WTC11 (cell line): ENCODE measurements at regions not wholly inside any gene's neighbourhood (a gene's known extent, or its start where the extent isn't known, plus 50 kb on each side); places are given as distances from the start of the nearest gene placed in this dataset.
A peak's percentile ranks its signal among the peaks of the same experiment; 100 is the strongest.

Experiments
- ATAC-seq: fragments of 200-7000 bp; cut with Tn5 transposase; 2 replicates; pipeline ENCODE4 v1.10.0; 2021; ENCODE audit warnings: mild to moderate bottlenecking, moderate library complexity
- CTCF ChIA-PET: fragments of 300-600 bp; sonication (Branson Sonifier 250); formaldehyde crosslinking; loops from one replicate; lab custom pipeline; 2021; ENCODE audit warnings: antibody characterized with exemption; lab: Charles Lee
- POLR2A ChIA-PET: fragments of 350-600 bp; sonication (Branson Sonifier 250); formaldehyde crosslinking; loops from one replicate; lab custom pipeline; 2021; ENCODE audit warnings: antibody characterized with exemption; lab: Charles Lee
- DNase-seq: peaks from one replicate; pipeline ENCODE4 v3.0.0; 2021; ENCODE audit warnings: low spot score
- H3K27ac Mint-ChIP-seq: 2 replicates; pipeline ENCODE4 v1.8.0; 2021; ENCODE audit warnings: mixed read lengths
- H3K27me3 Mint-ChIP-seq: 2 replicates; pipeline ENCODE4 v1.8.0; 2021; ENCODE audit warnings: low read depth, mild to moderate bottlenecking, moderate library complexity, mixed read lengths
- H3K36me3 Mint-ChIP-seq: 2 replicates; pipeline ENCODE4 v1.8.0; 2021; ENCODE audit warnings: mixed read lengths
- H3K4me1 Mint-ChIP-seq: 2 replicates; pipeline ENCODE4 v1.8.0; 2022; ENCODE audit warnings: mixed read lengths
- H3K4me3 Mint-ChIP-seq: 2 replicates; pipeline ENCODE4 v1.8.0; 2021; ENCODE audit warnings: mild to moderate bottlenecking, moderate library complexity, mixed read lengths
- H3K9me3 Mint-ChIP-seq: 2 replicates; pipeline ENCODE4 v1.8.0; 2021; ENCODE audit warnings: mixed read lengths
- ATF1 ChIP-seq: sonication (generic); formaldehyde crosslinking; IDR thresholded peaks from 2 replicates; pipeline ENCODE4 v1.8.1; 2023; ENCODE audit warnings: mild to moderate bottlenecking, moderate library complexity, missing genetic modification reagents
- CBFB ChIP-seq: sonication (generic); formaldehyde crosslinking; IDR thresholded peaks from 2 replicates; pipeline ENCODE4 v1.8.1; 2022; ENCODE audit warnings: mild to moderate bottlenecking, low read depth, missing genetic modification reagents
- CREM ChIP-seq: sonication (generic); formaldehyde crosslinking; IDR thresholded peaks from 2 replicates; pipeline ENCODE4 v1.8.1; 2022; ENCODE audit warnings: mild to moderate bottlenecking, missing genetic modification reagents, moderate library complexity
- FOXJ3 ChIP-seq: sonication (generic); formaldehyde crosslinking; IDR thresholded peaks from 2 replicates; pipeline ENCODE4 v1.9.0; 2021; ENCODE audit warnings: missing genetic modification reagents, mild to moderate bottlenecking, borderline replicate concordance
- GRHL2 ChIP-seq: fragments of 250-450 bp; sonication (Bioruptor Pico); IDR thresholded peaks from 2 replicates; pipeline ENCODE4 v1.8.0; 2022; ENCODE audit warnings: mild to moderate bottlenecking, moderate library complexity; ENCODE audit not compliant: insufficient replicate concordance, severe bottlenecking
- HMGA2 ChIP-seq: fragments of 250-450 bp; sonication (Bioruptor Pico); IDR thresholded peaks from 2 replicates; pipeline ENCODE4 v1.4.0; 2021; ENCODE audit warnings: mild to moderate bottlenecking, moderate library complexity
- HMGXB4 ChIP-seq: sonication (generic); formaldehyde crosslinking; IDR thresholded peaks from 2 replicates; pipeline ENCODE4 v1.8.1; 2023; ENCODE audit warnings: mild to moderate bottlenecking, moderate library complexity, missing genetic modification reagents
- MLX ChIP-seq: sonication (generic); formaldehyde crosslinking; IDR thresholded peaks from 2 replicates; pipeline ENCODE4 v1.8.1; 2023; ENCODE audit warnings: mild to moderate bottlenecking, missing genetic modification reagents, moderate library complexity
- NFYB ChIP-seq: sonication (generic); formaldehyde crosslinking; conservative IDR thresholded peaks from 2 replicates; pipeline ENCODE4 v1.8.0; 2022; ENCODE audit warnings: low read depth, missing genetic modification reagents
- NR1H2 ChIP-seq: sonication (generic); formaldehyde crosslinking; IDR thresholded peaks from 2 replicates; pipeline ENCODE4 v1.9.0; 2021; ENCODE audit warnings: mild to moderate bottlenecking, moderate library complexity, missing genetic modification reagents
- NR2C2 ChIP-seq: sonication (generic); formaldehyde crosslinking; IDR thresholded peaks from 2 replicates; pipeline ENCODE4 v1.8.0; 2022; ENCODE audit warnings: mild to moderate bottlenecking, missing genetic modification reagents
- OVOL2 ChIP-seq: fragments of 250-450 bp; sonication (Bioruptor Pico); IDR thresholded peaks from 2 replicates; pipeline ENCODE4 v1.9.0; 2021; ENCODE audit warnings: mild to moderate bottlenecking, borderline replicate concordance
- PRRX2 ChIP-seq: fragments of 250-450 bp; sonication (Bioruptor Pico); IDR thresholded peaks from 2 replicates; pipeline ENCODE4 v1.8.0; 2021; ENCODE audit warnings: mild to moderate bottlenecking
- ZNF121 ChIP-seq: sonication (generic); formaldehyde crosslinking; IDR thresholded peaks from 2 replicates; pipeline ENCODE4 v1.8.0; 2023; ENCODE audit warnings: missing genetic modification reagents
- ZNF396 ChIP-seq: fragments of 250-450 bp; sonication (Bioruptor Pico); IDR thresholded peaks from 2 replicates; pipeline ENCODE4 v1.8.0; 2021; ENCODE audit warnings: mild to moderate bottlenecking, moderate library complexity, borderline replicate concordance
- ZNF416 ChIP-seq: fragments of 250-450 bp; sonication (Bioruptor Pico); IDR thresholded peaks from 2 replicates; pipeline ENCODE4 v1.9.0; 2021; ENCODE audit warnings: mild to moderate bottlenecking, inconsistent platforms
- ZNF423 ChIP-seq: fragments of 250-450 bp; sonication (Bioruptor Pico); IDR thresholded peaks from 2 replicates; pipeline ENCODE4 v2.1.2; 2022; ENCODE audit warnings: mild to moderate bottlenecking, moderate library complexity
- TF ChIP-seq, protein P1 (sequence below): sonication (generic); formaldehyde crosslinking; IDR thresholded peaks from 2 replicates; pipeline ENCODE4 v1.8.0; 2023; ENCODE audit warnings: missing genetic modification reagents
- TF ChIP-seq, protein P2 (sequence below): sonication (generic); formaldehyde crosslinking; IDR thresholded peaks from 2 replicates; pipeline ENCODE4 v1.8.1; 2022; ENCODE audit warnings: mild to moderate bottlenecking, missing genetic modification reagents, moderate library complexity, borderline replicate concordance
- TF ChIP-seq, protein P3 (sequence below): sonication (generic); formaldehyde crosslinking; conservative IDR thresholded peaks from 2 replicates; pipeline ENCODE4 v1.8.1; 2022; ENCODE audit warnings: mild to moderate bottlenecking, missing genetic modification reagents
- TF ChIP-seq, protein P4 (sequence below): sonication (generic); formaldehyde crosslinking; IDR thresholded peaks from 2 replicates; pipeline ENCODE4 v1.8.1; 2023; ENCODE audit warnings: mild to moderate bottlenecking, missing genetic modification reagents, moderate library complexity
- TF ChIP-seq, protein P5 (sequence below): sonication (generic); formaldehyde crosslinking; IDR thresholded peaks from 2 replicates; pipeline ENCODE4 v1.8.1; 2022; ENCODE audit warnings: mild to moderate bottlenecking, moderate library complexity, missing genetic modification reagents
- TF ChIP-seq, protein P6 (sequence below): sonication (generic); formaldehyde crosslinking; IDR thresholded peaks from 2 replicates; pipeline ENCODE4 v1.8.0; 2022; ENCODE audit warnings: mild to moderate bottlenecking, missing genetic modification reagents

DNA sequence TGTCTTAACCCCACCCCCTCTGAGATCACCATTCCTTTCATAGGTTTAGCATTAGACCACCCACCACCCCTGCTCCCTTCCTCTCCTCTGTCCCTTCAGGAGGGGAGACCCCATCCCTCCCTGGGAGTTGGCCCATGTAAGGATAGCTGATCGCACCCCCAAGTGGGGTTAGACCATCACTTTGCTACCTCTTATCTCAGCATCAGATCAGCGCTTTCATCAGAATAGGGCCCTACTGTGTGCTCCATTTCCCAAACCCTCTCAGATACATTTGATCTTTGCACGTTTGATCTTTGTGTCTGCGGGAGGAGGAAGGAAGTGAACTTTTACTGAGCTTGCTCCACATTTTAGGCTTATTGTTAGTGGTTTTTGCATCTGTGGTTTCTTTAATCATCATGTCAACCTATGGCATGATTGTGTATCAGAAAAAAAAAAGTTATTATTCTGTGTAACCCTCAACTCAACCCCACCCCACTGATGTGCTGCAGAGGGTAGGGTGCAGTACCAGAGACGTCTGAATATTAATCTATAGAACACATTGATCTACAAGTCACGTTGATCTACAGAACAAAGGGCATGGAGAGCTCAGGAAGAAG is 81.2 kb downstream of the PDCL3 start:
- ATAC-seq: no peak
- no peak for DNase-seq
- TF ChIP-seq FOXJ3 (no peak), NR1H2 (CRISPR knock-in tag) (no peak), ATF1 (CRISPR knock-in tag) (no peak), ZNF423 (CRISPR knock-in tag) (no peak), ZNF416 (CRISPR knock-in tag) (no peak), CBFB (CRISPR knock-in tag) (no peak), HMGA2 (CRISPR knock-in tag) (no peak), ZNF121 (no peak), ZNF396 (no peak), HMGXB4 (CRISPR knock-in tag) (no peak)
- TF ChIP-seq, protein P1, sequence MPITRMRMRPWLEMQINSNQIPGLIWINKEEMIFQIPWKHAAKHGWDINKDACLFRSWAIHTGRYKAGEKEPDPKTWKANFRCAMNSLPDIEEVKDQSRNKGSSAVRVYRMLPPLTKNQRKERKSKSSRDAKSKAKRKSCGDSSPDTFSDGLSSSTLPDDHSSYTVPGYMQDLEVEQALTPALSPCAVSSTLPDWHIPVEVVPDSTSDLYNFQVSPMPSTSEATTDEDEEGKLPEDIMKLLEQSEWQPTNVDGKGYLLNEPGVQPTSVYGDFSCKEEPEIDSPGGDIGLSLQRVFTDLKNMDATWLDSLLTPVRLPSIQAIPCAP: no peak
- TF ChIP-seq, protein P2, sequence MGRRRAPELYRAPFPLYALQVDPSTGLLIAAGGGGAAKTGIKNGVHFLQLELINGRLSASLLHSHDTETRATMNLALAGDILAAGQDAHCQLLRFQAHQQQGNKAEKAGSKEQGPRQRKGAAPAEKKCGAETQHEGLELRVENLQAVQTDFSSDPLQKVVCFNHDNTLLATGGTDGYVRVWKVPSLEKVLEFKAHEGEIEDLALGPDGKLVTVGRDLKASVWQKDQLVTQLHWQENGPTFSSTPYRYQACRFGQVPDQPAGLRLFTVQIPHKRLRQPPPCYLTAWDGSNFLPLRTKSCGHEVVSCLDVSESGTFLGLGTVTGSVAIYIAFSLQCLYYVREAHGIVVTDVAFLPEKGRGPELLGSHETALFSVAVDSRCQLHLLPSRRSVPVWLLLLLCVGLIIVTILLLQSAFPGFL (CRISPR knock-in tag): no peak
- Mint-ChIP-seq H3K4me3 (no peak overlapping the region), H3K36me3 (peaks cover 15% of the 10 kb centered on the region; the same call in 1 of the 2 replicates), H3K9me3 (peaks cover 24% of the 10 kb centered on the region), H3K27me3 (peaks cover 4% of the 10 kb centered on the region), H3K4me1 (peaks cover 44% of the 10 kb centered on the region), H3K27ac (no peak overlapping the region)
- CTCF ChIA-PET: no interaction called here
- POLR2A ChIA-PET: no interaction called here

DNA sequence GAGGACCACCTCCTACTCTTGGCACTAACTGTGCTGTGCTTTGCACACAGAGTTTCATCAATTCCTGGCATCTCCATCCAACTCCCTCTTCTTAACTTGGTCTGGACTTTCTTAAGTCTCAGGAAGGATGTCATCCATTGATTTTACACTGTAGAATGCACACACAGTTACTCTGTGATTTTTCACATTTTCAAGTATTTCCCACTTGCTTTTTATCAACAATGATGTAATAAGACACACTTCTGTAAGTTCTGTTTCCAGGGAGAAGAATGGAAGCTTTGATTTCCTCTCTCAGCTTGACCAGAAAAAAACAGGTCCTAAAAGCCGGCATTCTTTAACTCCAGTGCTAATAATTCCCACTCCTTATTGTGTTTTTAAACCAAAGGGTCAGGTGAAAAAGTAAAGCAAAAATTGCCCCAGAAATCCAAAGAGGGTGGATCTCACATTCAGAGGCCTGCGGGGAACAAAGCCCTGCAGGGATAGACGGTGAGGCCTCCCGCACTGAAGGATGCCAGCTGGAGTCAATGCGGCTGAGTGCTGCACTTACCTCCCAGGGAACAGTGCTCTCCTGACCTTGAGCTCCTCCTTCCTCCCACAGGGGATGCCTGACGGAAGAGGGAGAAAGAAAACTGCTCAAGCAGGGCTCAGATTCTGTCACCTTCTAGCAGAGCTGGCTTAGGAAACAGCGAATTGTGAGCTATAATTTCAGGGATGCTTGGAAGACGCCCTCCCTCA is 83.1 kb downstream of the PDCL3 start:
- DNase-seq (no peak), ATAC-seq (peak; percentile 75)
- no peak overlapping the region for H3K4me3 Mint-ChIP-seq
- H3K27ac Mint-ChIP-seq: no peak overlapping the region
- CTCF ChIA-PET: interaction anchor here (1.2 kb wide), 1 partner anchor 36 kb away, joined by 4 read pairs; no protein-coding TSS in a partner anchor
- peaks cover 26% of the 10 kb centered on the region for H3K4me1 Mint-ChIP-seq
- peaks cover 15% of the 10 kb centered on the region; the same call in 1 of the 2 replicates for H3K36me3 Mint-ChIP-seq
- peaks cover 4% of the 10 kb centered on the region for H3K27me3 Mint-ChIP-seq
- H3K9me3 Mint-ChIP-seq: peaks cover 27% of the 10 kb centered on the region
- TF ChIP-seq ZNF423 (CRISPR knock-in tag): no peak
- POLR2A ChIA-PET: no interaction called here

DNA sequence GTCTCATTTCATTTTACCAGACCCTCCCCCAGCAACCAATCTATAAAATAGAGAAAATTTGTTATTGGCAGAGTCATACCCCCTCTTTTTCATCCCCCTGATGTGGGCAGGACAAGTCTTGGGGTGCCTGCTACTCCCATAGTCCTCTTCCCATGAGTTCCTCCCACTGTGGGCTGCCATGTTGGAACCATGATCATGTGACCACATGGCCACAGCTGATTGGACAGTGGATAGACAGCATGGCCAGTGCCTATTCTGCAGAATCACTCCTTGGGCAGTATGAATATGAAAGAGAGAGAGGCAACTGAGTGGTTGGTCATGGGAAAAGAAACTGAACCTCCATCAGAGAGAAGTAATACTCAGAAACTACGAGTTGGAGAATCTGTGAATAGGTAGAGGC is 84.9 kb downstream of the PDCL3 start:
- no peak for ATAC-seq
- peaks cover 27% of the 10 kb centered on the region for H3K9me3 Mint-ChIP-seq
- H3K4me1 Mint-ChIP-seq: peaks cover 21% of the 10 kb centered on the region
- POLR2A ChIA-PET: no interaction called here
- DNase-seq: no peak
- CTCF ChIA-PET: no interaction called here
- H3K36me3 Mint-ChIP-seq: peaks cover 15% of the 10 kb centered on the region; the same call in 1 of the 2 replicates
- peaks cover 4% of the 10 kb centered on the region for H3K27me3 Mint-ChIP-seq
- H3K4me3 Mint-ChIP-seq: no peak overlapping the region
- H3K27ac Mint-ChIP-seq: no peak overlapping the region
- TF ChIP-seq CREM (no peak), PRRX2 (CRISPR knock-in tag) (no peak), HMGXB4 (CRISPR knock-in tag) (no peak), OVOL2 (CRISPR knock-in tag) (no peak), GRHL2 (CRISPR knock-in tag) (no peak), MLX (CRISPR knock-in tag) (no peak), NFYB (CRISPR knock-in tag) (no peak), NR2C2 (CRISPR knock-in tag) (no peak)
- TF ChIP-seq, protein P3, sequence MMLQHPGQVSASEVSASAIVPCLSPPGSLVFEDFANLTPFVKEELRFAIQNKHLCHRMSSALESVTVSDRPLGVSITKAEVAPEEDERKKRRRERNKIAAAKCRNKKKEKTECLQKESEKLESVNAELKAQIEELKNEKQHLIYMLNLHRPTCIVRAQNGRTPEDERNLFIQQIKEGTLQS (CRISPR knock-in tag): no peak
- TF ChIP-seq, protein P4, sequence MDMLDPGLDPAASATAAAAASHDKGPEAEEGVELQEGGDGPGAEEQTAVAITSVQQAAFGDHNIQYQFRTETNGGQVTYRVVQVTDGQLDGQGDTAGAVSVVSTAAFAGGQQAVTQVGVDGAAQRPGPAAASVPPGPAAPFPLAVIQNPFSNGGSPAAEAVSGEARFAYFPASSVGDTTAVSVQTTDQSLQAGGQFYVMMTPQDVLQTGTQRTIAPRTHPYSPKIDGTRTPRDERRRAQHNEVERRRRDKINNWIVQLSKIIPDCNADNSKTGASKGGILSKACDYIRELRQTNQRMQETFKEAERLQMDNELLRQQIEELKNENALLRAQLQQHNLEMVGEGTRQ (CRISPR knock-in tag): peak; percentile 66
- TF ChIP-seq, protein P5, sequence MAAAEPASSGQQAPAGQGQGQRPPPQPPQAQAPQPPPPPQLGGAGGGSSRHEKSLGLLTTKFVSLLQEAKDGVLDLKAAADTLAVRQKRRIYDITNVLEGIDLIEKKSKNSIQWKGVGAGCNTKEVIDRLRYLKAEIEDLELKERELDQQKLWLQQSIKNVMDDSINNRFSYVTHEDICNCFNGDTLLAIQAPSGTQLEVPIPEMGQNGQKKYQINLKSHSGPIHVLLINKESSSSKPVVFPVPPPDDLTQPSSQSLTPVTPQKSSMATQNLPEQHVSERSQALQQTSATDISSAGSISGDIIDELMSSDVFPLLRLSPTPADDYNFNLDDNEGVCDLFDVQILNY (CRISPR knock-in tag): no peak
- TF ChIP-seq, protein P6, sequence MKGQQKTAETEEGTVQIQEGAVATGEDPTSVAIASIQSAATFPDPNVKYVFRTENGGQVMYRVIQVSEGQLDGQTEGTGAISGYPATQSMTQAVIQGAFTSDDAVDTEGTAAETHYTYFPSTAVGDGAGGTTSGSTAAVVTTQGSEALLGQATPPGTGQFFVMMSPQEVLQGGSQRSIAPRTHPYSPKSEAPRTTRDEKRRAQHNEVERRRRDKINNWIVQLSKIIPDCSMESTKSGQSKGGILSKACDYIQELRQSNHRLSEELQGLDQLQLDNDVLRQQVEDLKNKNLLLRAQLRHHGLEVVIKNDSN (CRISPR knock-in tag): 0 out of 2 replicates have a peak, but pooled peaks have one; percentile 29
